GM19395 (cell line): ENCODE measurements at regions not wholly inside any gene's neighbourhood (a gene's known extent, or its start where the extent isn't known, plus 50 kb on each side); places are given as distances from the start of the nearest gene placed in this dataset.

Experiments used
- ATAC-seq: cut with Tn5 transposase; IDR thresholded peaks from one replicate; pipeline ENCODE4 v1.9.1; 2021; ENCODE audit warnings: mild to moderate bottlenecking, moderate library complexity; ENCODE audit not compliant: unreplicated experiment

GRCh38 chr6:21844120-21844917 lies 250.8 kb downstream of the SOX4 start:
- ATAC-seq, result no peak

GRCh38 chr6:21845018-21845417 lies 251.5 kb downstream of the SOX4 start:
- ATAC-seq, result no peak

- no peak for ATAC-seq
Observed at GRCh38 chr6:21845439-21846140, 252.0 kb downstream of the SOX4 start.

GRCh38 chr6:21846541-21847451 lies 253.2 kb downstream of the SOX4 start:
- peak; percentile 66 for ATAC-seq

- no peak for ATAC-seq
Observed at GRCh38 chr6:21847711-21848480, 254.3 kb downstream of the SOX4 start.

GRCh38 chr6:21850691-21851090 lies 257.1 kb downstream of the SOX4 start:
- ATAC-seq, result no peak

GRCh38 chr6:21855811-21856455 lies 262.4 kb downstream of the SOX4 start:
- ATAC-seq, result no peak

GRCh38 chr6:21856456-21856825 lies 262.9 kb downstream of the SOX4 start:
- no peak for ATAC-seq

- no peak for ATAC-seq
Observed at GRCh38 chr6:21856844-21857243, 263.3 kb downstream of the SOX4 start.

- ATAC-seq, result no peak
Observed at GRCh38 chr6:21858076-21858475, 264.5 kb downstream of the SOX4 start.

GRCh38 chr6:21859193-21859735 lies 265.7 kb downstream of the SOX4 start:
- ATAC-seq, result no peak

GRCh38 chr6:21861942-21862341 lies 268.4 kb downstream of the SOX4 start:
- ATAC-seq, result no peak

- no peak for ATAC-seq
Observed at GRCh38 chr6:21864206-21864605, 270.7 kb downstream of the SOX4 start.

- ATAC-seq, result no peak
Observed at GRCh38 chr6:21868226-21868625, 274.7 kb downstream of the SOX4 start.

GRCh38 chr6:21869085-21869771 lies 275.7 kb downstream of the SOX4 start:
- no peak for ATAC-seq

- ATAC-seq, result no peak
Observed at GRCh38 chr6:21870076-21870730, 276.7 kb downstream of the SOX4 start.

GRCh38 chr6:21871831-21872230 lies 278.3 kb downstream of the SOX4 start:
- no peak for ATAC-seq

GRCh38 chr6:21872749-21873148 lies 279.2 kb downstream of the SOX4 start:
- ATAC-seq, result no peak

GRCh38 chr6:21873562-21873961 lies 280.0 kb downstream of the SOX4 start:
- ATAC-seq, result no peak
